Smooth muscle cell (in vitro differentiated cells): ENCODE measurements at regions not wholly inside any gene's neighbourhood (a gene's known extent, or its start where the extent isn't known, plus 50 kb on each side); places are given as distances from the start of the nearest gene placed in this dataset.

ENCODE experiments used
- DNase-seq: peaks from one replicate; lab custom pipeline; 2025; ENCODE audit not compliant: unreplicated experiment; lab: John Stamatoyannopoulos, UW
- H2AFZ ChIP-seq: fragments of 200-600 bp; sonication (generic); 2 replicates; pipeline ENCODE4 v1.6.0; 2016; ENCODE audit warnings: antibody characterized with exemption, low read depth, mild to moderate bottlenecking
- H3F3A ChIP-seq: fragments of 200-600 bp; sonication (generic); 2 replicates; pipeline ENCODE4 v1.6.0; 2017; ENCODE audit warnings: antibody characterized with exemption, low read depth
- H3K27ac ChIP-seq: fragments of 200-600 bp; sonication (generic); 2 replicates; pipeline ENCODE4 v1.5.1; 2016; ENCODE audit warnings: low read depth, mild to moderate bottlenecking
- H3K27me3 ChIP-seq: fragments of 200-600 bp; sonication (generic); 2 replicates; pipeline ENCODE4 v1.6.1; 2016; ENCODE audit warnings: low read depth, mild to moderate bottlenecking
- H3K36me3 ChIP-seq: fragments of 200-600 bp; sonication (generic); 2 replicates; pipeline ENCODE4 v1.5.1; 2016; ENCODE audit warnings: low read depth
- H3K4me1 ChIP-seq: fragments of 200-600 bp; sonication (generic); 2 replicates; pipeline ENCODE4 v1.5.1; 2016; ENCODE audit warnings: low read depth
- H3K4me2 ChIP-seq: fragments of 200-600 bp; sonication (generic); 2 replicates; pipeline ENCODE4 v1.6.0; 2016; ENCODE audit warnings: mild to moderate bottlenecking
- H3K4me3 ChIP-seq: fragments of 200-600 bp; sonication (generic); 2 replicates; pipeline ENCODE4 v1.5.1; 2016; ENCODE audit warnings: mild to moderate bottlenecking
- H3K79me2 ChIP-seq: fragments of 200-600 bp; sonication (generic); 2 replicates; pipeline ENCODE4 v1.6.0; 2016; ENCODE audit warnings: low read depth, mild to moderate bottlenecking
- H3K9ac ChIP-seq: fragments of 200-600 bp; sonication (generic); 2 replicates; pipeline ENCODE4 v1.6.0; 2016; ENCODE audit warnings: low read depth
- H3K9me3 ChIP-seq: fragments of 200-600 bp; sonication (generic); replicated peaks from 2 replicates; pipeline ENCODE4 v1.5.1; 2016; ENCODE audit warnings: low read depth
- H4K20me1 ChIP-seq: fragments of 200-600 bp; sonication (generic); 2 replicates; pipeline ENCODE4 v1.6.0; 2016; ENCODE audit warnings: low read depth
- WGBS: methylation state at CpG from one replicate; pipeline ENCODE4 v1.1.7; 2016; ENCODE audit warnings: low lambda C conversion rate; 5-methylcytosine and 5-hydroxymethylcytosine counted together
- TF ChIP-seq, protein P1 (sequence below): fragments of 200-600 bp; sonication (generic); IDR thresholded peaks from 2 replicates; pipeline ENCODE4 v1.5.1; 2017; ENCODE audit warnings: borderline replicate concordance, mild to moderate bottlenecking, antibody characterized with exemption; ENCODE audit not compliant: insufficient read depth, poor library complexity, severe bottlenecking

DNA sequence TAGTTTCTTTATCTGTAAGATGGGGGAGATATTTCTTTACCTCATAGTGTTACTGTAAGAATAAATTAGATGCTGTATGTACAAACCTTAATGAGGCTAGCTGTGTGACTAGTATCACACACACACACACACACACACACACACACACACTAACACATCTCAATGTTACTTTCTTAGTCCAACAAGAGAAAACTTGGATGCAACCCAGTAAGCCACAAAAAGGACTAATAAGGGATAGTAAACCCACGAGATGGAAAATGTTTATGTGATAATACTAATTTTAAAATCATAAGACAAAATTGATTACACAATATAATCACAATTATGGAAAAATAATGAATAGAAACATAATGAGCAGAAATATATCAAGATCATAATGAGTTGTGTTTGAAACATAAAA is 437.7 kb upstream of the ZNF507 start:
- Histone ChIP-seq H3K27ac (no peak overlapping the region), H4K20me1 (no peaks in the 10 kb centered on the region), H3K9me3 (no peaks in the 10 kb centered on the region), H3K27me3 (no peaks in the 10 kb centered on the region), H3K4me1 (no peaks in the 10 kb centered on the region), H3F3A (no peaks in the 10 kb centered on the region), H3K79me2 (no peaks in the 10 kb centered on the region), H3K4me3 (no peak overlapping the region), H3K9ac (no peak overlapping the region), H3K4me2 (no peak overlapping the region), H2AFZ (no peak overlapping the region), H3K36me3 (no peaks in the 10 kb centered on the region)
- no peak for DNase-seq
- WGBS = 84% methylated on average over 1 of the region's 1 CpG
- TF ChIP-seq, protein P1, sequence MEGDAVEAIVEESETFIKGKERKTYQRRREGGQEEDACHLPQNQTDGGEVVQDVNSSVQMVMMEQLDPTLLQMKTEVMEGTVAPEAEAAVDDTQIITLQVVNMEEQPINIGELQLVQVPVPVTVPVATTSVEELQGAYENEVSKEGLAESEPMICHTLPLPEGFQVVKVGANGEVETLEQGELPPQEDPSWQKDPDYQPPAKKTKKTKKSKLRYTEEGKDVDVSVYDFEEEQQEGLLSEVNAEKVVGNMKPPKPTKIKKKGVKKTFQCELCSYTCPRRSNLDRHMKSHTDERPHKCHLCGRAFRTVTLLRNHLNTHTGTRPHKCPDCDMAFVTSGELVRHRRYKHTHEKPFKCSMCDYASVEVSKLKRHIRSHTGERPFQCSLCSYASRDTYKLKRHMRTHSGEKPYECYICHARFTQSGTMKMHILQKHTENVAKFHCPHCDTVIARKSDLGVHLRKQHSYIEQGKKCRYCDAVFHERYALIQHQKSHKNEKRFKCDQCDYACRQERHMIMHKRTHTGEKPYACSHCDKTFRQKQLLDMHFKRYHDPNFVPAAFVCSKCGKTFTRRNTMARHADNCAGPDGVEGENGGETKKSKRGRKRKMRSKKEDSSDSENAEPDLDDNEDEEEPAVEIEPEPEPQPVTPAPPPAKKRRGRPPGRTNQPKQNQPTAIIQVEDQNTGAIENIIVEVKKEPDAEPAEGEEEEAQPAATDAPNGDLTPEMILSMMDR = no peak

DNA sequence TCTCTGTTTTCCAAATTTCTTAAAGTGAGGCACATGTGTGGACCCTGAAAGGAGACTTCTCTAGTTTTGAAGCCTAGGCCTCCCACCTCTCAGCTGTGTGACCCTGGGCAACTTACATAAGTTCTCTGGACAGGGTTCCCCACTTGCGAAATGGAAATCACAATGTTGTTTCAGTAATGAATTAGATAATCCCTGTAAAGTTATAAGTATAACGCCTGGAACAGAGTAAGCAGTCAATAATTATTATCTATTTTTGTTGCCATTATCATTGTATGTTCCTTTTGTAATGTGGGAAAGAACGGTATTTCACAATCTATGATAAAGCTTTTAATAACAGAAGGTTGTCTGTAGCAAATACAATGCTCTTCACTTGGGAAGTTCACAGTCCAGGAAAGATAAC is 437.3 kb upstream of the ZNF507 start:
- Histone ChIP-seq H3K9ac (no peak overlapping the region), H3K27me3 (no peaks in the 10 kb centered on the region), H4K20me1 (no peaks in the 10 kb centered on the region), H3K4me1 (no peaks in the 10 kb centered on the region), H3K9me3 (no peaks in the 10 kb centered on the region), H3K27ac (no peak overlapping the region), H3K79me2 (no peaks in the 10 kb centered on the region), H2AFZ (no peak overlapping the region), H3K4me3 (no peak overlapping the region), H3F3A (no peaks in the 10 kb centered on the region), H3K36me3 (no peaks in the 10 kb centered on the region), H3K4me2 (no peak overlapping the region)
- WGBS = 89% methylated on average over 3 of the region's 3 CpGs
- TF ChIP-seq, protein P1 = no peak
- no peak for DNase-seq

DNA sequence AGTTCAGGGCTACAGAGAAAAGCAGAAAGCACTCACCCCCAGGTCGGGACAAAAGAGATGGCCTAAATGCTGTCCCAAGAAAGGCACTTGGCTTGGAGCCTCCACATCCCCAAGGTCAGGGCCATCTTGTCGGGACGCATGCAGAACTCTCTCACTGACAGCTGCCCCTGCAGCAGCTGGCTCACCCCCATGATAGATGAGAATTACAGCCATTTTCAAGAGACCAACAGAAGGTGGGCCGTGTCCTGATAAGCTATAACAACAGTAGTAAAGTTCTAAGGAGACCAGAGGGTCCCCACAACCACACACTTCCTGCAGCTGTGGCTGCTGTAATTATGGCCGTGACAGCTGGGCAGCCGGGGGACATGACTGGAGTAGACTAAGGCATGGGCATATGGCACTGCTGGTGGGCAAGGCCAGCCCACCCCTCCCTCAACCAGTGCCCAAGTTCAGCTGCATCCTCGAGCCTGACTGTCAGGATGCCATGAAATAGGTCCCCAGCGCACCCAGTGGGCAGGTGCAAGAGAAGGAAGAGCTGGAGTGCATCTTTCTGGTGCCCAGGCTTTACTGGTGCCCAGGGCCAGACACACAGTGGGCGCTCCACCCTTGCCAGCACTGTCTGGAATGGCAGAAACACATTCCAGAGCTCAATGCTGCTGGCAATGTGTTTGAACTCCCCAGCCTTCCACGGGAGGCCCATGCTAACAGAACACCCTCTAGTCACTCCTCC is 436.7 kb upstream of the ZNF507 start:
- Histone ChIP-seq H3K4me1 (no peaks in the 10 kb centered on the region), H3K79me2 (no peaks in the 10 kb centered on the region), H3K9me3 (no peaks in the 10 kb centered on the region), H4K20me1 (no peaks in the 10 kb centered on the region), H2AFZ (no peak overlapping the region), H3K27ac (no peak overlapping the region), H3K4me2 (no peak overlapping the region), H3K36me3 (no peaks in the 10 kb centered on the region), H3F3A (no peaks in the 10 kb centered on the region), H3K9ac (no peak overlapping the region), H3K4me3 (no peak overlapping the region), H3K27me3 (no peaks in the 10 kb centered on the region)
- 90% methylated on average over 10 of the region's 10 CpGs for WGBS
- TF ChIP-seq, protein P1 = no peak
- no peak for DNase-seq

DNA sequence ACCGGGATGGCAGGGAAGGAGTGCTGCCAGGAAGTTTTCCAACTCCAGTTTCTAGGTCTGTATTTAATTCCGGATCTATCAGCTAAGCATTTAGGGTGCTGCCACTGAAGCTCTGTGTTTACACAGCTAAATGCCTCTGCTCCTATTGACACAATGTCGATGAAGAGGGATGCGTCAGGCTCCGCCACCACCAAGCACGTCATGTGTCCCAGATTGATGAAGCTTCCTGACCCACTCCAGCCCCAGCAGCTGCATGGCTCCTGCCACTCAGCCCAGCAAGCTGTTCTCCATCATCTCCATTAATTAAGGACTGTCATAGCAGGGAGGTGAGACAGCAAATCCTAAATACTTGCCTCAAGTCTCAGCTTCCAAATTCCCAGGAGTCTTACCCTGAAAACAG is 435.2 kb upstream of the ZNF507 start:
- TF ChIP-seq, protein P1 = no peak
- H3K4me1 ChIP-seq = no peaks in the 10 kb centered on the region
- no peaks in the 10 kb centered on the region for H3K36me3 ChIP-seq
- no peak overlapping the region for H3K4me3 ChIP-seq
- no peaks in the 10 kb centered on the region for H4K20me1 ChIP-seq
- H3K27me3 ChIP-seq = no peaks in the 10 kb centered on the region
- WGBS = 81% methylated on average over 6 of the region's 6 CpGs
- no peak overlapping the region for H2AFZ ChIP-seq
- H3K79me2 ChIP-seq = no peaks in the 10 kb centered on the region
- no peaks in the 10 kb centered on the region for H3K9me3 ChIP-seq
- H3K9ac ChIP-seq = no peak overlapping the region
- H3K27ac ChIP-seq = no peak overlapping the region
- no peak overlapping the region for H3K4me2 ChIP-seq
- no peak for DNase-seq
- H3F3A ChIP-seq = no peaks in the 10 kb centered on the region
